K562 (cell line): ENCODE measurements at regions not wholly inside any gene's neighbourhood (a gene's known extent, or its start where the extent isn't known, plus 50 kb on each side); places are given as distances from the start of the nearest gene placed in this dataset.

ENCODE experiments used
- ATAC-seq: fragments of 200-7000 bp; cut with Tn5 transposase; 3 replicates; pipeline ENCODE4 v1.9.1; 2020; ENCODE audit warnings: moderate library complexity
- BruUV-seq: library from RNA; stranded (reverse); fragments of 400-500 nt; replicated peaks from 2 replicates; lab custom pipeline; 2021; lab: Mats Ljungman, UMichigan
- CTCF ChIA-PET: fragments of 300-600 bp; formaldehyde crosslinking; extraction: SDS; loops from one replicate; lab custom pipeline; 2021; ENCODE audit warnings: low intra/inter-chr PET ratio; lab: Yijun Ruan, JAX
- POLR2A ChIA-PET: fragments of 300-600, 350-650 bp; sonication (Branson Sonifier 250); formaldehyde crosslinking; extraction: SDS; loops from one replicate; lab custom pipeline; 2021; ENCODE audit warnings: antibody characterized with exemption, inconsistent platforms; lab: Yijun Ruan, JAX
- DNase-seq, 4 experiments: peaks; one replicate each; pipeline versions ENCODE4 v3.0.0 to v3.0.0-alpha.2; 2011 to 2018; ENCODE audit warnings: low spot score in 3 of 4, mixed read lengths in 3 of 4; ENCODE audit errors: extremely low read depth in 1 of 4
- FAIRE-seq: peaks from 2 replicates; lab custom pipeline; 2011; peaks lifted over from hg19 to GRCh38; lab: Jason Lieb, UNC
- H2AFZ ChIP-seq: 2 replicates; pipeline ENCODE4 v1.6.0; 2011; ENCODE audit warnings: low read depth, low read length, control low read depth, inconsistent platforms
- H3K27ac ChIP-seq: fragments of 200-600 bp; 3 replicates; pipeline ENCODE4 v1.8.0; 2011; ENCODE audit warnings: low read depth, mild to moderate bottlenecking, control low read depth, inconsistent platforms, low read length, moderate library complexity, mixed read lengths; ENCODE audit errors: extremely low read depth
- H3K27me3 ChIP-seq, 2 experiments: fragments of 300-600 bp in 1 of 2; 2 replicates in 1 of 2; 3 replicates in 1 of 2; pipeline versions ENCODE4 v1.6.0 to v1.8.0; 2011; ENCODE audit warnings: inconsistent platforms in 2 of 2, low read length in 2 of 2, mild to moderate bottlenecking in 1 of 2, mixed read lengths in 1 of 2, moderate library complexity in 1 of 2; ENCODE audit not compliant: control insufficient read depth in 2 of 2, insufficient read depth in 2 of 2
- H3K36me3 ChIP-seq: fragments of 300-600 bp; 3 replicates; pipeline ENCODE4 v1.8.0; 2011; ENCODE audit warnings: mild to moderate bottlenecking, low read length, inconsistent platforms; ENCODE audit not compliant: control insufficient read depth, insufficient read depth
- H3K4me1 ChIP-seq, 2 experiments: fragments of 200-600 bp in 1 of 2; replicated peaks in 1 of 2; 2 replicates in 1 of 2; 3 replicates in 1 of 2; pipeline versions ENCODE4 v1.5.1 to v1.8.0; 2011; ENCODE audit warnings: inconsistent platforms in 2 of 2, low read length in 2 of 2, mild to moderate bottlenecking in 1 of 2, mixed read lengths in 1 of 2, moderate library complexity in 1 of 2; ENCODE audit not compliant: control insufficient read depth in 2 of 2, insufficient read depth in 2 of 2
- H3K4me2 ChIP-seq: 2 replicates; pipeline ENCODE4 v1.6.1; 2011; ENCODE audit warnings: low read length, control low read depth, inconsistent platforms, mixed read lengths; ENCODE audit not compliant: insufficient read depth
- H3K4me3 ChIP-seq: fragments of 200-600 bp; sonication (generic), shearing (Covaris generic); 2 replicates; pipeline ENCODE4 v1.5.1; 2016; ENCODE audit warnings: control low read depth, inconsistent platforms
- H3K79me2 ChIP-seq: fragments of 200-600 bp; 3 replicates; pipeline ENCODE4 v1.8.0; 2011; ENCODE audit warnings: low read length, inconsistent platforms; ENCODE audit not compliant: control insufficient read depth, insufficient read depth
- H3K9ac ChIP-seq, 2 experiments: 2 replicates each; pipeline versions ENCODE4 v1.6.0 to v1.6.1; 2011; ENCODE audit warnings: low read depth in 2 of 2, low read length in 2 of 2, control low read depth in 1 of 2, inconsistent platforms in 1 of 2, mild to moderate bottlenecking in 1 of 2, mixed read lengths in 1 of 2; ENCODE audit not compliant: insufficient read depth in 1 of 2
- H3K9me1 ChIP-seq: one replicate; pipeline ENCODE4 v1.6.0; 2011; ENCODE audit warnings: inconsistent platforms, mild to moderate bottlenecking, low read length, moderate library complexity; ENCODE audit not compliant: control insufficient read depth, insufficient read depth
- H3K9me3 ChIP-seq: replicated peaks from 2 replicates; pipeline ENCODE4 v1.5.1; 2011; ENCODE audit warnings: low read depth, low read length, inconsistent platforms; ENCODE audit not compliant: control insufficient read depth, insufficient read depth
- H4K20me1 ChIP-seq: replicated peaks from 2 replicates; pipeline ENCODE4 v1.6.1; 2011; ENCODE audit warnings: low read length, inconsistent platforms, mixed read lengths; ENCODE audit not compliant: control insufficient read depth, insufficient read depth
- CTCFL ChIP-seq: IDR thresholded peaks from 2 replicates; pipeline ENCODE4 v1.6.1; 2011; ENCODE audit warnings: borderline replicate concordance, low read depth, mild to moderate bottlenecking, moderate library complexity, low read length; ENCODE audit not compliant: insufficient read depth, poor library complexity, severe bottlenecking
- FIP1L1 ChIP-seq: fragments of 200-400 bp; formaldehyde crosslinking; IDR thresholded peaks from 2 replicates; pipeline ENCODE4 v1.6.1; 2018; ENCODE audit warnings: mild to moderate bottlenecking, low read depth, low read length; ENCODE audit not compliant: poor library complexity, severe bottlenecking
- GABPB1 ChIP-seq: sonication (generic); formaldehyde crosslinking; IDR thresholded peaks from 2 replicates; pipeline ENCODE4 v1.8.0; 2022; ENCODE audit warnings: mild to moderate bottlenecking, missing genetic modification reagents
- HNRNPK ChIP-seq: fragments of 200-400 bp; formaldehyde crosslinking; IDR thresholded peaks from one replicate; pipeline ENCODE4 v1.6.1; 2018; ENCODE audit warnings: mild to moderate bottlenecking, low read depth, low read length; ENCODE audit not compliant: poor library complexity, severe bottlenecking
- PCBP1 ChIP-seq: fragments of 200-400 bp; formaldehyde crosslinking; IDR thresholded peaks from 2 replicates; pipeline ENCODE4 v1.6.1; 2018; ENCODE audit warnings: mild to moderate bottlenecking, low read depth, low read length; ENCODE audit not compliant: poor library complexity, severe bottlenecking
- PCBP2 ChIP-seq: fragments of 200-400 bp; formaldehyde crosslinking; IDR thresholded peaks from 2 replicates; pipeline ENCODE4 v1.6.1; 2018; ENCODE audit warnings: low read length, low read depth, mild to moderate bottlenecking, moderate library complexity; ENCODE audit not compliant: poor library complexity, severe bottlenecking
- RUNX1 ChIP-seq: sonication (generic); IDR thresholded peaks from 2 replicates; pipeline ENCODE4 v1.6.1; 2016; ENCODE audit warnings: antibody characterized with exemption, low read depth
- SMAD1 ChIP-seq: fragments of 150-350 bp; IDR thresholded peaks from 2 replicates; pipeline ENCODE4 v1.6.1; 2014; ENCODE audit warnings: low read length, low read depth; ENCODE audit not compliant: partially characterized antibody
- ZC3H11A ChIP-seq: IDR thresholded peaks from 2 replicates; pipeline ENCODE4 v1.6.1; 2012; ENCODE audit warnings: low read depth, low read length, improper control_type of control experiment
- WGBS: fragments of 100-300 bp; shearing (Covaris generic); methylation state at CpG from one replicate; pipeline ENCODE4 v1.1.6; 2016; ENCODE audit warnings: low coverage, mixed read lengths; ENCODE audit not compliant: insufficient coverage; ENCODE audit errors: missing lambda C conversion rate; 5-methylcytosine and 5-hydroxymethylcytosine counted together
- in situ Hi-C: fragments of 300-500 bp; cut with MboI; formaldehyde crosslinking; loops from 4 replicates; pipeline ENCODE4 v1.15.0; 2018; ENCODE audit warnings: inconsistent platforms, mixed read lengths
- intact Hi-C: fragments of 100-400 bp; cut with micrococcal nuclease; formaldehyde crosslinking; loops from 2 replicates; pipeline ENCODE4 v1.14.2; 2022
- TF ChIP-seq, protein P1 (sequence below): sonication (generic); formaldehyde crosslinking; IDR thresholded peaks from 2 replicates; pipeline ENCODE4 v1.9.0; 2022; ENCODE audit warnings: mild to moderate bottlenecking, missing genetic modification reagents

DNA sequence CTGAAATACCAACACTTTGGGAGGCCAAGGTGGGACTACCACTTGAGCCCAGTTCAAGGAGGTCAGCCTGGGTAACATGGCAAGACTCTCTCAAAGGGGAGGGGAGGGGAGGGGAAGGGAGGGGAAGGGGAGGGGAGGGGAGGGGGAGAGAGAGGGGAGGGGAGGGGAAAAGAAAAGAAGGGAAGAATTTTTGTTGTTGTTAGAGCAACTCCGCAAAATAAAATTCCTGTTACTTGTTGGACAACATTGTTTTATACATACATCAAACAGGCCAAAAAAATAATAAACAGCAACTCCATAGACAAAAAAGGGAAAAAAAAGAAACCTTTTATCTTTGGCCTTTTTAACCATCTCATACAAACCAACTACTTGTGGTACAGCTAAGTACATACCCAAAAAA is 57.3 kb upstream of the TRIM24 start:
- no peak overlapping the region for H3K27ac ChIP-seq
- H3K9ac ChIP-seq, result no peak overlapping the region
- no peaks in the 10 kb centered on the region for H3K79me2 ChIP-seq
- no TSS peak for BruUV-seq
- no CpG with 5 or more reads among the region's 1 CpG for WGBS
- H3K27me3 ChIP-seq, result no peaks in the 10 kb centered on the region
- TF ChIP-seq, protein P1, sequence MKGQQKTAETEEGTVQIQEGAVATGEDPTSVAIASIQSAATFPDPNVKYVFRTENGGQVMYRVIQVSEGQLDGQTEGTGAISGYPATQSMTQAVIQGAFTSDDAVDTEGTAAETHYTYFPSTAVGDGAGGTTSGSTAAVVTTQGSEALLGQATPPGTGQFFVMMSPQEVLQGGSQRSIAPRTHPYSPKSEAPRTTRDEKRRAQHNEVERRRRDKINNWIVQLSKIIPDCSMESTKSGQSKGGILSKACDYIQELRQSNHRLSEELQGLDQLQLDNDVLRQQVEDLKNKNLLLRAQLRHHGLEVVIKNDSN, result no peak
- TF ChIP-seq ZC3H11A, result no peak
- peak; percentile 99 for TF ChIP-seq HNRNPK
- no peak for TF ChIP-seq FIP1L1
- no peak for TF ChIP-seq CTCFL
- peak; percentile 89 for TF ChIP-seq PCBP2
- TF ChIP-seq SMAD1, result no peak
- TF ChIP-seq PCBP1, result peak; percentile 96
- TF ChIP-seq GABPB1 (CRISPR knock-in tag), result no peak
- no peak for TF ChIP-seq RUNX1
- no peak overlapping the region for H3K4me3 ChIP-seq
- ATAC-seq (no peak), DNase-seq (no peak), FAIRE-seq (no peak)
- no peaks in the 10 kb centered on the region for H3K9me1 ChIP-seq
- no peaks in the 10 kb centered on the region for H4K20me1 ChIP-seq
- ChIA-PET CTCF (no interaction called here), POLR2A (interaction anchor here (0.6 kb wide), 1 partner anchor 228 kb away, joined by 3 read pairs; no protein-coding TSS in a partner anchor)
- H3K4me2 ChIP-seq, result no peak overlapping the region
- H3K4me1 ChIP-seq, result peaks cover 0 to 7% of the 10 kb centered on the region in 2 experiments; a peak in 2 of 5 replicates
- no peaks in the 10 kb centered on the region for H3K36me3 ChIP-seq
- no peak overlapping the region for H2AFZ ChIP-seq
- intact Hi-C loops (no loop called here), in situ Hi-C loops (no loop called here)
- H3K9me3 ChIP-seq, result 0 out of 2 replicates have a peak, but pooled peaks cover 2% of the 10 kb centered on the region
